Sigmoid colon (tissue), 4 donors: ENCODE measurements at regions not wholly inside any gene's neighbourhood (a gene's known extent, or its start where the extent isn't known, plus 50 kb on each side); places are given as distances from the start of the nearest gene placed in this dataset.

Source experiments
- EP300 ChIP-seq, 4 donors: sonication (generic); formaldehyde crosslinking; IDR thresholded peaks; one replicate each; pipeline ENCODE4 v1.6.1; 2017; ENCODE audit warnings: antibody characterized with exemption in 4 of 4
- POLR2A ChIP-seq, 2 donors: fragments of 450-650 bp; IDR thresholded peaks; one replicate each; pipeline ENCODE4 v1.6.1; 2016; ENCODE audit warnings: antibody characterized with exemption in 2 of 2, mild to moderate bottlenecking in 2 of 2, moderate library complexity in 2 of 2
- TF ChIP-seq, protein P1 (sequence below), 4 experiments: fragments of 450-650 bp in 3 of 4; fragments of 200-600 bp in 1 of 4; IDR thresholded peaks; one replicate each; pipeline ENCODE4 v1.5.1; 2016 to 2019; ENCODE audit warnings: antibody characterized with exemption in 4 of 4, mild to moderate bottlenecking in 3 of 4, moderate library complexity in 2 of 4

GRCh38 chr9:1947438-1947837 is 67.7 kb upstream of the SMARCA2 start:
- TF ChIP-seq, protein P1, sequence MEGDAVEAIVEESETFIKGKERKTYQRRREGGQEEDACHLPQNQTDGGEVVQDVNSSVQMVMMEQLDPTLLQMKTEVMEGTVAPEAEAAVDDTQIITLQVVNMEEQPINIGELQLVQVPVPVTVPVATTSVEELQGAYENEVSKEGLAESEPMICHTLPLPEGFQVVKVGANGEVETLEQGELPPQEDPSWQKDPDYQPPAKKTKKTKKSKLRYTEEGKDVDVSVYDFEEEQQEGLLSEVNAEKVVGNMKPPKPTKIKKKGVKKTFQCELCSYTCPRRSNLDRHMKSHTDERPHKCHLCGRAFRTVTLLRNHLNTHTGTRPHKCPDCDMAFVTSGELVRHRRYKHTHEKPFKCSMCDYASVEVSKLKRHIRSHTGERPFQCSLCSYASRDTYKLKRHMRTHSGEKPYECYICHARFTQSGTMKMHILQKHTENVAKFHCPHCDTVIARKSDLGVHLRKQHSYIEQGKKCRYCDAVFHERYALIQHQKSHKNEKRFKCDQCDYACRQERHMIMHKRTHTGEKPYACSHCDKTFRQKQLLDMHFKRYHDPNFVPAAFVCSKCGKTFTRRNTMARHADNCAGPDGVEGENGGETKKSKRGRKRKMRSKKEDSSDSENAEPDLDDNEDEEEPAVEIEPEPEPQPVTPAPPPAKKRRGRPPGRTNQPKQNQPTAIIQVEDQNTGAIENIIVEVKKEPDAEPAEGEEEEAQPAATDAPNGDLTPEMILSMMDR (IDR thresholded peaks at IDR 0.05): no peak
- no peak for TF ChIP-seq POLR2A (IDR thresholded peaks at IDR 0.05)
- TF ChIP-seq EP300 (IDR thresholded peaks at IDR 0.05): no peak
